ENCODE measurements at regions not wholly inside any gene's neighbourhood (a gene's known extent, or its start where the extent isn't known, plus 50 kb on each side); places are given as distances from the start of the nearest gene placed in this dataset.

DNA sequence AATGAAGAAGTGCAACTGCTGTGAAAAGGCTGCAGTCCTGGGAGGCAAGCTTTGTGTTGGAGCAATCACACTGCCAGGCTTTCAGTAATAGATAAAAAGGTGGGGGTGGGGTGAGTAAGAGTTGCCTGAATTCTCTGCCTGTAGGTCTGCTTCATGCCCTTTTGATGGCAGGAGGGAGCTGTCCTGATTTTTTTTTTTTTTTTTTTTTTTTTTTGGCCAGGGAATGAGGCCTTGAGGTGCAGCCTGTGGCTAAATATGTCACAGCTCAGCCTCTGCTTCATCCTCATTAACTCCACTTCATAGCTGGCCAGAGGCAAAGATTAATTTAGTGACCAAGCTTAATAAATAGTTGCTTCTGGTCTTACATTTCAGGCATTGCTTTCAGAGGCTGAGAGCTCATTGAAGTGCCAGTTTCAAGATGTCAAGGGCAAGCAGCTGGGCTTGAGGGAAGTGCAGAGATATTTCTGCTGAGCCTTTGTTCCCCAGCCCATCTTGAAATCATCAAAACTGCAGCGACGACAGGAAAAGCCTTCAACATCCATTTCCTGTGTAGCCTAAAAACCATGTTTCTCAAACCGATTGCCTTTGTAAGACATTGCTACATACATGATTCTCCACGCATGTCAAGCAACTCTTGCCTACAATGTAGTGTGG, 134.7 kb downstream of the MACIR start:
- DNase-seq = no peak
- Mint-ChIP-seq H3K4me3 (ENCODE audit: unreplicated experiment) (no peak overlapping the region), H3K36me3 (ENCODE audit: insufficient read depth, unreplicated experiment) (no peaks in the 10 kb centered on the region), H3K9me3 (ENCODE audit: unreplicated experiment) (no peaks in the 10 kb centered on the region), H3K27ac (ENCODE audit: unreplicated experiment) (no peak overlapping the region), H3K27me3 (ENCODE audit: insufficient read depth, unreplicated experiment) (no peaks in the 10 kb centered on the region), H3K4me1 (ENCODE audit: low read depth, unreplicated experiment) (peaks cover 7% of the 10 kb centered on the region)
- TF ChIP-seq CTCF (IDR thresholded peaks at IDR 0.05; ENCODE audit: insufficient read depth in 1 of 2, low read depth in 1 of 2, low read length in 1 of 2, severe bottlenecking in 1 of 2, unreplicated experiment in 1 of 2) = no peak
- Histone ChIP-seq H3K4me1 (no peaks in the 10 kb centered on the region), H3K36me3 (ENCODE audit: control insufficient read depth, insufficient read depth, low read length) (no peaks in the 10 kb centered on the region), H3K9me3 (no peaks in the 10 kb centered on the region), H3K27me3 (replicated peaks; ENCODE audit: control insufficient read depth, insufficient read depth, low read length) (no peaks in the 10 kb centered on the region), H3K4me3 (ENCODE audit: low read depth, low read length) (no peak overlapping the region)
- intact Hi-C loops (cut with micrococcal nuclease; ENCODE audit: unreplicated experiment) = no loop called here
- CTCF ChIA-PET = interaction anchor here (0.6 kb wide), 3 partner anchors 9 to 97 kb away, joined by 3 to 4 read pairs (median 3); no protein-coding TSS in a partner anchor
- POLR2A ChIA-PET = no interaction called here
- no TSS peak for BruUV-seq (replicated peaks)

- CTCF ChIA-PET = no interaction called here
- no peak for DNase-seq
- intact Hi-C loops (cut with micrococcal nuclease; ENCODE audit: unreplicated experiment) = no loop called here
- no peaks in the 10 kb centered on the region for H3K4me1 ChIP-seq
- no peak overlapping the region for H3K4me3 ChIP-seq (ENCODE audit: low read depth, low read length)
- no peaks in the 10 kb centered on the region for H3K36me3 ChIP-seq (ENCODE audit: control insufficient read depth, insufficient read depth, low read length)
- H3K4me1 Mint-ChIP-seq (ENCODE audit: low read depth, unreplicated experiment) = peaks cover 7% of the 10 kb centered on the region
- BruUV-seq (replicated peaks) = no TSS peak
- H3K27me3 ChIP-seq (replicated peaks; ENCODE audit: control insufficient read depth, insufficient read depth, low read length) = no peaks in the 10 kb centered on the region
- peaks cover 2% of the 10 kb centered on the region for H3K9me3 Mint-ChIP-seq (ENCODE audit: unreplicated experiment)
- H3K9me3 ChIP-seq = no peaks in the 10 kb centered on the region
- no peaks in the 10 kb centered on the region for H3K27me3 Mint-ChIP-seq (ENCODE audit: insufficient read depth, unreplicated experiment)
- POLR2A ChIA-PET = no interaction called here
- H3K36me3 Mint-ChIP-seq (ENCODE audit: insufficient read depth, unreplicated experiment) = no peaks in the 10 kb centered on the region
- no peak overlapping the region for H3K4me3 Mint-ChIP-seq (ENCODE audit: unreplicated experiment)
- no peak for TF ChIP-seq CTCF (IDR thresholded peaks at IDR 0.05; ENCODE audit: insufficient read depth in 1 of 2, low read depth in 1 of 2, low read length in 1 of 2, severe bottlenecking in 1 of 2, unreplicated experiment in 1 of 2)
- no peak overlapping the region for H3K27ac Mint-ChIP-seq (ENCODE audit: unreplicated experiment)
These were observed 133.1 kb downstream of the MACIR start for GRCh38 chr5:103391659-103392058.

DNA sequence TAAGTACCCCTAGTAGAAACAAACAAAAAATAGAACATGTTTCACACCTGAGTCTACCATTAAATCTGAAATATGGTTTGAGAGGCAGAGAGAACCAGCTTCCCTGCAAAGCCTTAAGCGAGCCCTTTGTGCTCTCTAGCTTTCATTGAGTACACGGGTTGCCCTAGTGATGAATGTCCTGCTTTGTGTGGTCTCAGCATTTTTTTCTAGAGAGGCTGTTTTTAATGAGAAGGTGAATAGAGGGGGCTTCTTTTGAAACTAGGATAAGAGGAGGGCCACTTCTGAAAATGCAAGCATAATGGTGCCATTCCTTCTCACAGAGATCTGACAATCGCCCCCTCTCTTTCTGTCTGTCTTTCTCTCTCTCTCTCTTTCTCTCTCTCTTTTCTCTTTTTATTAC, 131.3 kb downstream of the MACIR start:
- BruUV-seq (replicated peaks) = no TSS peak
- TF ChIP-seq CTCF (IDR thresholded peaks at IDR 0.05; ENCODE audit: insufficient read depth in 1 of 2, low read depth in 1 of 2, low read length in 1 of 2, severe bottlenecking in 1 of 2, unreplicated experiment in 1 of 2) = no peak
- Histone ChIP-seq H3K4me3 (ENCODE audit: low read depth, low read length) (no peak overlapping the region), H3K36me3 (ENCODE audit: control insufficient read depth, insufficient read depth, low read length) (no peaks in the 10 kb centered on the region), H3K9me3 (no peaks in the 10 kb centered on the region), H3K4me1 (no peaks in the 10 kb centered on the region), H3K27me3 (replicated peaks; ENCODE audit: control insufficient read depth, insufficient read depth, low read length) (no peaks in the 10 kb centered on the region)
- ChIA-PET POLR2A (no interaction called here), CTCF (no interaction called here)
- Mint-ChIP-seq H3K27ac (ENCODE audit: unreplicated experiment) (no peak overlapping the region), H3K36me3 (ENCODE audit: insufficient read depth, unreplicated experiment) (no peaks in the 10 kb centered on the region), H3K4me3 (ENCODE audit: unreplicated experiment) (no peak overlapping the region), H3K4me1 (ENCODE audit: low read depth, unreplicated experiment) (peaks cover 5% of the 10 kb centered on the region), H3K9me3 (ENCODE audit: unreplicated experiment) (peaks cover 10% of the 10 kb centered on the region), H3K27me3 (ENCODE audit: insufficient read depth, unreplicated experiment) (no peaks in the 10 kb centered on the region)
- intact Hi-C loops (cut with micrococcal nuclease; ENCODE audit: unreplicated experiment) = no loop called here
- no peak for DNase-seq

Measured in Caco-2 (cell line).